ENCODE measurements at regions not wholly inside any gene's neighbourhood (a gene's known extent, or its start where the extent isn't known, plus 50 kb on each side); places are given as distances from the start of the nearest gene placed in this dataset.

DNA sequence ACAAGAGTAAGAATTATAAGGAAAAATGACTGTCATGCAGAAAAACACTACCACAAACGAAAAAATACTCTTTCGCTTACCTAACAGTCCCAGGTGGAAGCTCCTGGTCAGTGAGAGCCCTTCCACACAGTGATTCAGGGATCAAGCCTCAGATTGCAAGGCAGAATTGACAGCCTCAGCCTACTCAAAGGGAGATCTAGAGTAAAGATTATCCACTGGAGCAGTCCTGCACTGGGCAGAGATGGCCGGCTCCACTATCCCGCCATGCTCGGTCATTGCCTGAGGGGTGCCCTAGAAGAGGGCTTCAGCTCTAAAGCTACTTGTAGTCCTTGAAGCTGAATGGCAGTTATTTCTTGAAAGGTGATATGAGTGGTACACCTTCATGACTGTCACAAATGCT, 174.7 kb downstream of the TTC8 start (continued):
- TF ChIP-seq REST (IDR thresholded peaks at IDR 0.05; ENCODE audit: low read depth, low read length) = no peak
- no peak for TF ChIP-seq SMAD1 (IDR thresholded peaks at IDR 0.05; ENCODE audit: low read depth, partially characterized antibody)

- no peak overlapping the region for H3K27ac ChIP-seq (ENCODE audit: control insufficient read depth, insufficient read depth)
- ChIA-PET RAD21 (ENCODE audit: unreplicated experiment) (no interaction called here), CTCF (interaction anchor here (0.6 to 1.5 kb wide), 2 partner anchors 50 to 939 kb away, joined by 3 read pairs; no protein-coding TSS in a partner anchor), POLR2A (no interaction called here), SMC1A (ENCODE audit: uncharacterized antibody, unreplicated experiment) (no interaction called here)
- H3K4me3 ChIP-seq = no peak overlapping the region
- peaks cover 5% of the 10 kb centered on the region; the same call in 1 of the 2 replicates for H3K4me1 ChIP-seq (ENCODE audit: control insufficient read depth, insufficient read depth, low read length)
- H4K20me1 ChIP-seq (ENCODE audit: control insufficient read depth, insufficient read depth) = no peaks in the 10 kb centered on the region
- no TSS peak for BruUV-seq (replicated peaks)
- no peak overlapping the region for H3K4me2 ChIP-seq (ENCODE audit: control insufficient read depth, insufficient read depth)
- DNase-seq (ENCODE audit: low read depth, low spot score) = no peak
- intact Hi-C loops (cut with micrococcal nuclease; ENCODE audit: unreplicated experiment) (no loop called here), in situ Hi-C loops (cut with MboI) (no loop called here)
- ATAC-seq = no peak
- no peak overlapping the region for H3K9ac ChIP-seq (ENCODE audit: control insufficient read depth, insufficient read depth, low read length)
- 26% methylated on average over 9 of the region's 9 CpGs for WGBS (ENCODE audit: insufficient coverage, insufficient replicate concordance, low lambda C conversion rate, missing lambda C conversion rate)
- no peak overlapping the region for H2AFZ ChIP-seq (ENCODE audit: control insufficient read depth, low read depth, low read length)
- no peaks in the 10 kb centered on the region; the same call in 2 of the 3 replicates for H3K9me3 ChIP-seq (replicated peaks; ENCODE audit: control insufficient read depth, insufficient read depth, low read length)
- H3K27me3 ChIP-seq (replicated peaks in 1 of 2; ENCODE audit: control insufficient read depth in 2 of 2, insufficient read depth in 2 of 2, low read length in 1 of 2) = no peaks in the 10 kb centered on the region; a peak in 1 of 4 replicates
- FAIRE-seq = no peak
- H3K79me2 ChIP-seq (ENCODE audit: control insufficient read depth, insufficient read depth, low read length) = no peaks in the 10 kb centered on the region
- H3K36me3 ChIP-seq (ENCODE audit: control insufficient read depth in 2 of 2, insufficient read depth in 2 of 2, low read length in 1 of 2) = no peaks in the 10 kb centered on the region
- TF ChIP-seq RUNX3 (IDR thresholded peaks at IDR 0.05; ENCODE audit: low read length) (0 out of 2 replicates have a peak, but pooled peaks have one; percentile 3), SMARCA5 (IDR thresholded peaks at IDR 0.05) (no peak), CBX5 (IDR thresholded peaks at IDR 0.05; ENCODE audit: low read depth) (no peak), MTA3 (IDR thresholded peaks at IDR 0.05; ENCODE audit: borderline replicate concordance, low read length) (no peak), SMAD5 (IDR thresholded peaks at IDR 0.05; ENCODE audit: low read depth) (no peak), BACH1 (IDR thresholded peaks at IDR 0.05; ENCODE audit: borderline replicate concordance) (peak; percentile 67), MEF2A (IDR thresholded peaks at IDR 0.05; ENCODE audit: insufficient read depth, low read depth, low read length) (no peak), ESRRA (IDR thresholded peaks at IDR 0.05; ENCODE audit: low read length) (no peak), PKNOX1 (IDR thresholded peaks at IDR 0.05) (peak; percentile 31; the same call in 1 of the 2 replicates), RELA (IDR thresholded peaks at IDR 0.05; ENCODE audit: borderline replicate concordance, partially characterized antibody) (no peak), TBL1XR1 (IDR thresholded peaks at IDR 0.05; ENCODE audit: low read depth, low read length) (no peak), RFX5 (IDR thresholded peaks at IDR 0.05; ENCODE audit: low read depth, low read length) (no peak), SUZ12 (IDR thresholded peaks at IDR 0.05; ENCODE audit: unreplicated experiment) (no peak), BRCA1 (IDR thresholded peaks at IDR 0.05; ENCODE audit: low read depth, low read length) (no peak), CHD4 (IDR thresholded peaks at IDR 0.05) (no peak)
- TF ChIP-seq, protein P1, sequence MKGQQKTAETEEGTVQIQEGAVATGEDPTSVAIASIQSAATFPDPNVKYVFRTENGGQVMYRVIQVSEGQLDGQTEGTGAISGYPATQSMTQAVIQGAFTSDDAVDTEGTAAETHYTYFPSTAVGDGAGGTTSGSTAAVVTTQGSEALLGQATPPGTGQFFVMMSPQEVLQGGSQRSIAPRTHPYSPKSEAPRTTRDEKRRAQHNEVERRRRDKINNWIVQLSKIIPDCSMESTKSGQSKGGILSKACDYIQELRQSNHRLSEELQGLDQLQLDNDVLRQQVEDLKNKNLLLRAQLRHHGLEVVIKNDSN (IDR thresholded peaks at IDR 0.05; ENCODE audit: borderline replicate concordance, extremely low read length, insufficient read depth, low read depth, low read length) = no peak
These were observed 175.8 kb downstream of the TTC8 start for GRCh38 chr14:89000007-89000942.
